Stomach (tissue), 4 donors: ENCODE measurements at regions not wholly inside any gene's neighbourhood (a gene's known extent, or its start where the extent isn't known, plus 50 kb on each side); places are given as distances from the start of the nearest gene placed in this dataset.

Experiments
- EP300 ChIP-seq: sonication (generic); formaldehyde crosslinking; IDR thresholded peaks from one replicate; pipeline ENCODE4 v1.6.1; 2017; ENCODE audit warnings: antibody characterized with exemption
- POLR2A ChIP-seq, 4 donors: fragments of 450-650 bp; IDR thresholded peaks; one replicate each; pipeline ENCODE4 v1.6.1; 2016; ENCODE audit warnings: antibody characterized with exemption in 4 of 4, control low read depth in 2 of 4, mild to moderate bottlenecking in 1 of 4, moderate library complexity in 1 of 4
- POLR2AphosphoS5 ChIP-seq, 3 donors: sonication (generic); formaldehyde crosslinking; IDR thresholded peaks; one replicate each; pipeline ENCODE4 v1.6.1; 2016; ENCODE audit warnings: antibody characterized with exemption in 3 of 3
- TF ChIP-seq, protein P1 (sequence below), 7 experiments: fragments of 450-650 bp in 4 of 7; fragments of 200-600 bp in 3 of 7; sonication (generic) in 3 of 7; IDR thresholded peaks; one replicate each; pipeline ENCODE4 v1.5.1; 2016 to 2019; ENCODE audit warnings: antibody characterized with exemption in 7 of 7, control low read depth in 2 of 7, mild to moderate bottlenecking in 1 of 7

GRCh38 chr14:35236806-35237205, 55.4 kb upstream of the PSMA6 start:
- TF ChIP-seq POLR2A (IDR thresholded peaks at IDR 0.05): no peak
- TF ChIP-seq, protein P1, sequence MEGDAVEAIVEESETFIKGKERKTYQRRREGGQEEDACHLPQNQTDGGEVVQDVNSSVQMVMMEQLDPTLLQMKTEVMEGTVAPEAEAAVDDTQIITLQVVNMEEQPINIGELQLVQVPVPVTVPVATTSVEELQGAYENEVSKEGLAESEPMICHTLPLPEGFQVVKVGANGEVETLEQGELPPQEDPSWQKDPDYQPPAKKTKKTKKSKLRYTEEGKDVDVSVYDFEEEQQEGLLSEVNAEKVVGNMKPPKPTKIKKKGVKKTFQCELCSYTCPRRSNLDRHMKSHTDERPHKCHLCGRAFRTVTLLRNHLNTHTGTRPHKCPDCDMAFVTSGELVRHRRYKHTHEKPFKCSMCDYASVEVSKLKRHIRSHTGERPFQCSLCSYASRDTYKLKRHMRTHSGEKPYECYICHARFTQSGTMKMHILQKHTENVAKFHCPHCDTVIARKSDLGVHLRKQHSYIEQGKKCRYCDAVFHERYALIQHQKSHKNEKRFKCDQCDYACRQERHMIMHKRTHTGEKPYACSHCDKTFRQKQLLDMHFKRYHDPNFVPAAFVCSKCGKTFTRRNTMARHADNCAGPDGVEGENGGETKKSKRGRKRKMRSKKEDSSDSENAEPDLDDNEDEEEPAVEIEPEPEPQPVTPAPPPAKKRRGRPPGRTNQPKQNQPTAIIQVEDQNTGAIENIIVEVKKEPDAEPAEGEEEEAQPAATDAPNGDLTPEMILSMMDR (IDR thresholded peaks at IDR 0.05): no peak
- TF ChIP-seq POLR2AphosphoS5 (IDR thresholded peaks at IDR 0.05): no peak
- no peak for TF ChIP-seq EP300
